Stimulated activated CD4-positive, alpha-beta T cell treated with anti-CD3 and anti-CD28 coated beads, Interleukin-4, amount 100 ng/mL, for 24 hours (primary cell): ENCODE measurements at regions not wholly inside any gene's neighbourhood (a gene's known extent, or its start where the extent isn't known, plus 50 kb on each side); places are given as distances from the start of the nearest gene placed in this dataset.
"Not testable (repeated sequence)": the region's sequence is repeated elsewhere in the genome, so short reads cannot be mapped to it uniquely, and the experiment has no call there.

Experiments
- DNase-seq: peaks from one replicate; pipeline ENCODE4 v3.0.0-alpha.2; 2020

DNA sequence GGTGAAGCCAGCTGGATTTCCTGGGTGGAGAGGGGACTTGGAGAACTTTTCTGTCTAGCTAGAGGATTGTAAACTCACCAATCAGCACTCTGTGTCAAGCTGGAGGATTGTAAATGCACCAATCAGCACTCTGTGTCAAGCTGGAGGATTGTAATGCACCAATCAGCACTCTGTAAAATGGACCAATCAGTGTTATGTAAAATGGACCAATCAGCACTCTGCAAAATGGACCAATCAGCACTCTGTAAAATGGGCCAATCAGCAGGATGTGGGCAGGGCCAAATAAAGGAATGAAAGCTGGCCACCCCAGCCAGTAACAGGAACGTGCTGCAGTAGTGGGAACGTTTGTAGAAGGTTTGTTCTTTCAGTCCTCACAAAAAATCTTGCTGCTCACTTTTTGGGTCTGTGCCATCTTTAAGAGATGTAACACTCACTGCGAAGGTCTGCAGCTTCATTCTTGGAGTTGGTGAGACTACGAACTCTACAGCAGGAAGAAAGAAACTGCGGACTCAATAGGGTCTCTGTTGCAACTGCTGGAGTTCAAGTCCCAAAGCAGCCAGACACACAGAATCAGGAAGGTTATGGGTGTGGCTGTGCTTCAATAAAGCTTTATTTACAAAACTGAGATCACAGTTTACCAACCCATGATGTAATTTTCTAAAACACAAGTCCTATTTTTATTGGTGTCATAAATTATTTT, 145.7 kb upstream of the ERCC6L2 start:
- no peak for DNase-seq

DNA sequence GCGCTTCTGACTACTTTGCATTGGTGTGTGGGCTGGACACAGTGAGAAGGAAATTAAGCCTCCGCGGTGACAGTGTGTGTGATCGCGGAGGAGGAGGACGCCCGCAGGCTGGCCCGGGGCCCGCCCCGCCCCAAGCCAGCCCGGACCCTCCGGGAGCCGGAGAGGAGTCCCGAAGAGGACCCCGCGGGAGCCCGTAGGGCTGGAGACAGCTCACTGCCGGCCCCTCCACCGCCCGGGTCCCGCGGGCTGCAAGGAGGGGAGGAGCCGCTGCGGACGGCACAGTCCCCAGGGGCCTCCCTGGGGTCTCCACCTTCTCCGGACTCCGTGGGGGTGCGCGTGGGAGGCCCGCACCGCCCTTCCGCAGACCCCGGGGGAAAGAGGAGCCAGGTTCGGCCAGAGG, 146.4 kb upstream of the ERCC6L2 start:
- DNase-seq, result no peak

DNA sequence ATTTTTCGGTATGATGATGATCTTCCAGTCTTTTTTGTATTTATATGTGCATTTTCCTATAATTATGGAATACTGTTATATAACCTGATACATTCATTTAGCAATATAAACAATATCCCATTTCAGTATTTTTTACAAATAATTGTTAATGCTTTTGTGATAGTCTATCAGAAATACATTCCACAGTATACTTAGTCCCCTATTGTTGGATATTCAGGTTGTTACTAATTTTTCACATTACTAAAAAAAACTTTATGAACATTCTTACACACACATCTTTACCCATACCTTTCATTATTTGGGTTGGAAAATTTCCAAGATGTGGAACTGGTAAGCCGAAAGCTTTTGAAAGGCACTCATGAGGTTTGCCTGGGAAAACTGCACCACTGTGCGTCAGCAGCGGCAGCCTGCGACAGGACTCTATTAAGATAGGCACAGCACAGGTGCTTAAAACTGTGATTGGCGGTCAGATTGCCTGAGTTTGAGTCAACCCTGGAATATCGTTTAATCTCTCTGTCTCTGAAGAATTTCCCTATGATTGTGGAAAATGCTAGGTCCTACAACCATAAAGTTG, 147.5 kb upstream of the ERCC6L2 start:
- no peak for DNase-seq

DNA sequence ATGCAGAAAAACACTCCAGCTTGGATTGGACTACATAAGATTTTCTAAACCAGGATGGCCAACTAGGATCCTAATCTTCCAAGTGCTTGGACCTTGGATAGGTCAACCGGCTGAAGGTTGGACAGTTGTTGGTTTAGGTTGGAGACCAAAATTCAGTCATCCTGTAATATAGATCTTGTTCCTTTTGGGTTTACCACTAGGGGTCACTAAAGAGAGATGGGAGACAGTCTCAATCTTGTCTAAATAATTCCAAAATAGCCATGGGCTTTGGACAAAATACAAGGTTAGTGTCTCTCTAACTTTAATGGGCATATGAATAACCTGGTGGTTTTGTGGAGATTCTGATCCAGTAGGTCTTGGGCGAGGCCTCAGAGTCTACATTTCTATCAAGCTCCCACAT, 148.7 kb upstream of the ERCC6L2 start:
- DNase-seq, result no peak

DNA sequence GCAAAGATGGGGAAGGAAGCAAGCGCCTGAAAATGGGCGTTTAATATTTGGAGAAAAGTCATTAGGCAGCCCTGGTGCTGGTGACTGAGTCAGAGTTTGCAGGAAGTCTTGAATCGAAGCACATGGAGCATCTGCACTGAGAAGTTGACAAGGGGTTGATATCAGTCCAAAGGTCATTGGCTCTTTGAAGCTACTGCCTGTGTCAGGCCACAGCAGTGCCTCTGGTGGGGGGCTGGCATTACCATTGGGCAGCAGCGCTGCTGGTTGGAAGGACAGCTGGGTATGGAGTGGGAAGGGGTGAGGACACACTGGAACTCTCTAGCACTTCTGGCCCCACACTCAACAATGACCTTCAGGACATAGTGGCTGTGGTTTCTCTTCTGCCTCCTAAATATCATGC, 150.4 kb upstream of the ERCC6L2 start:
- no peak for DNase-seq

DNA sequence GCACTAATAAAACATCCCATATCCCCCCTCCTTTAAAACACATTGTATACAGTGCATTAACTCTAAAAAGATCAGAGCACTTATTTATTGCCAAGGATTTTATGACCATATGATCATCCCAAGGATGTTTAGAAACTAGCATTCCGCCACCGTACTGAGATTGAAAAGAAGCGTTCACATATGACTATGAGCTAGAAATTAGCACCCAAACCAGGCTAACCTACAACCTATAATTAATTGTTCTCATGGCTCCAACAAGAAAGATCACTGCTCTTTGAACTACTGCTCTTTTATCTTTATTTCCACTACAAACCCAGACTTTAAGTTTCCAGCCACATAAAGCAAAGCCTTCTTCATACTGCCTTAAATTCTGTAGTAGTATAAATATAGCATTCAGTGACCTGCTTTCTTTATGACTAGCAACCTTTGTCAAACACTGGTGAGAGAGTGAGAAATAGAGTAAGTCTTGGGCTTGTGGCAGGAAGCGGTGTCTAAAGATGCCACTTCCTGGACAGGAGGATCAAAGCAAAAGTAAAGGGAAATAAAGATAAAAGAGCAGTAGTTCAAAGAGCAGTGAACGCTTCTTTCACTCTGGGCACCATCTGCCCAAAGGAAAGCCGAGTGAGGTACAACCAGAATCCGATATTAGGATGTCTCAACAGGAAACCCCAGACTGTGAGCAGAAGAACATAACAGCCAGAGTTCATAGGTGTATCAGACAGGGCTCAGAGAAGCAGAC, 151.1 kb upstream of the ERCC6L2 start:
- DNase-seq, result peak; percentile 62

DNA sequence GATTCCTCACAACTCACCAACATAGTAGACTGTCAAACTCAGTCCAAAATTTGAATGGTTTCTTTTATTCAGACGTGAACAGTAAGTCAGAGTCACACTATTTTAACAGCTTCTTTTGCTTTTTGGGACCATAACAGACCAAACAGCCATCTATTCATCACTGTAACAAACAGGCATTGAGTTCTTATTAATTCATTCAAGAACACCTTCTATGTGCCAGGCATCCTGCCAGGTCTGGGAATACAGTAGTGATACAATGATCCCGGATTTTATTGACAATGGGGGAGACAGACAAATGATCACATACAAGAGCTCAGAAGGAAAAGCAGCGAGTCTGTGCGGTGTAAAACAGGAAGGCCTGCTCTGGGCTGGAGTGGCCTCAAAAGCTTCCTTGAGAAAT, 153.3 kb upstream of the ERCC6L2 start:
- DNase-seq, result no peak

DNA sequence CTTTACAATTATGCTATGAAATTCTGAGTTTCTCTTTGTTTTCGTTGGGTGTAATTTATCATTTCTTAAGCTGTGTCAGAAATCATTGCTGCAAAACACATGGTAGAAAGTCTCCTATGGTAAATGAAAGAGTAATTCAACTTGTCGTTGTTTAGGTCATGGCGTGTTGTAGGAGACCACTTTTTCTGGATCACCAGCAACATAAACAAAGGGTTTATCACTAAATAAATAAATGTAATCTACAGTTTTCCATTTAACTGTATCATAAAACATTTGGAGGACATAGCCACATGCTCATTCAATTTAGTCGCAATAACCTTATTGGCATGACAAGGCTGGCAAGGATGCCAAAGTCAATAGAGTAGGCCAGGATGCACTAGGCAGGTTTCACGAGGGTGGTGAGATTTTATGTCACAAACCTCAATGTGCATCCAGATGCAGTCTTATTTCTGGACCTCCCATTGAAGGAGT, 154.4 kb upstream of the ERCC6L2 start:
- DNase-seq, result no peak

DNA sequence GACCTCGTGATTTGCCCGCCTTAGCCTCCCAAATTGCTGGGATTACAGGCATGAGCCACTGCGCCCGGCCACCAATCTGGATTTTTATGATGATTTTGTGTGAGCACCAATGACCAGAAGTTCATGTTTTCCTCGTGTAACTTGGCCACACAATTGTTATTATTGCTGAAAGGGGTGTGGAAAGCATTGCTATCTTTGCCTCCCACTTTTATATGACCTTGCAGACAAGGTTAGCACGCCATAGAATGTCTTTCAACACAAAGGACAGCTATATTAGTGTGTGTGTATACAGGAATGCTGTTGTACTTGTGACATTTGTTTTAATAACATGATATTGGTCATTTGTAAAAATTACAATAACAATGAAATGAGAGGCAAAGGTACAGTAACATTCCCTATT, 155.0 kb upstream of the ERCC6L2 start:
- no peak for DNase-seq

DNA sequence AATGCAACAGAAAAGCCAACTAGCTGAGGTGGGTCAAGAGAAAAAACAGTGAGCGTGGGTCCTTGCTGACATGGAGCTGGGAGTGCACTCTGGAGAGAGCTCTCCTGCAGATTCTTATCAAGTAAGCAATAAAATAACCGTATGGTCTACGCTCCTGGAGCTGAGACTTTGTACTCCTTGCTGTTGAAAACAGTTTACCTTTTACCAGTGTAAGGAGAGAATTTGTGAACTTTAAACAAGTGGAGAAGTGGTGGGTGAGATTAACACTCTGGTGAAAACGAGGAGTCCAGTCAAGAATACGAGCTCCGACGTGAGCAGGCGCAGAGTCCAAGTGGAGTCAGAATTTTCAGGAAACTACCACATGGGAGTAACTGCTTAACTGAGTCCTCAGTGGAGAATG, 156.1 kb upstream of the ERCC6L2 start:
- DNase-seq, result no peak

DNA sequence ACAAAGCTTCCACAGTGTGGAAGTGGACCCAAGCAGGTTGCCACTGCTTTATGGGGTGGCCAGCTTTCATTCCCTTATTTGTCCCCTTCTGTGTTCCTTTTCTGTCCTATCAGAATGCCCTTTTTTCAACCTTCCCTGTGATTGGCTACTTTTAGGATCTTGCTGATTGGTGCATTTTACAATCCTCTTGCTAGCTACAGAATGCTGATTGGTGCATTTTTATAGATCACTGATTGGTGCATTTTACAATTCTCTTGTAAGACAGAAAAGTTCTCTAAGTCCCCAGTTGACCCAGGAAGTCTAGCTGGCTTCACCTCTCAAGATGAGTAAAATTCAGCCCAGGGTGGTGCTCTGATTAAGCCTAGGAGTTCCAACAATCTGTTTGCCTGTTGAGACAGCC, 157.2 kb upstream of the ERCC6L2 start:
- no peak for DNase-seq

DNA sequence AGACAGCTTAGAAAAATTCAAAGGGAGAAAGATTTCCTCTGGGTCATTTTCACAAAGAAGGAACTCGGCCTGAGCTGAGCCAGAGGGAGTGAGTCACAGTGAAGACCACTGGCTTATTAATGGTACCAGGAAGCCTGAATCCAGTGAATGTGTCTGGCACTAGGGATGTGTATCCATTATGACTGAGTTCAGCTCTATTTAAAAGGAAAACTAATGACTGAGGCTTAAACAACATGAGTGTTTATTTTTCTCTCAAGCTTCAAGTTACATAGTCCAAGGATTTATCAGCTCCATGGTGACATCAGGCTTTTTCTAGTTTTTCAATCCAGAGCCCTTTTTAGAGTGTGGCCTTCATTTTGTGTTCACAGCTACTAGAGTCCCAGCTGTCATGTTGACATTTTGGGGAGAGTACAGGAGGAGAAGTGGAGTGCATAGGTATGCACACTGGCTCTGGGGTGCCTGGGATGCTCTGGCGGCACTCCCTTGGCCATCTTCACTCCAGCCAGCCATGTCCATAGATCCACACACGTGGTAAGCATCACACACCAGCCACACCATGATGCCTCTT, 159.5 kb upstream of the ERCC6L2 start:
- no peak for DNase-seq

DNA sequence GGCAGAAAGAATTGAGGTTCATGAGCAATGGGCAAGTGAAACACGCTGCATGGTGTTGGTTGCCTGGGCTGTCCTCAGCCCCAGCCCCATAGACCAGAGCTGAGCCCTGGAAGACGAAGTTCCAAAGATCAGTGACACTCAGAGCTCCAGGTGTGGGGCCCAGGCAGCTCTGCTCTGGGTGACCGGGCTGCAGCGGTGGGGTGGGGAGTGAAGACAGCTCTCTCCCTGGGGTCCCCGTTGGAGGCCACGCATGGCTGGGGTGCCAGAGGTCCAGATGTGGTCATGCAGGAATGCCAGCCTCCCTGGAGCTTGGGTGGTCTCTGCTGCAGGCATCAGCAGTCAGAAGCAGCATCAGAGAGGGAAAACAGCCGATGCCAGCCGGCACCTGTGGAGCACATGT, 165.0 kb upstream of the ERCC6L2 start:
- DNase-seq, result no peak

DNA sequence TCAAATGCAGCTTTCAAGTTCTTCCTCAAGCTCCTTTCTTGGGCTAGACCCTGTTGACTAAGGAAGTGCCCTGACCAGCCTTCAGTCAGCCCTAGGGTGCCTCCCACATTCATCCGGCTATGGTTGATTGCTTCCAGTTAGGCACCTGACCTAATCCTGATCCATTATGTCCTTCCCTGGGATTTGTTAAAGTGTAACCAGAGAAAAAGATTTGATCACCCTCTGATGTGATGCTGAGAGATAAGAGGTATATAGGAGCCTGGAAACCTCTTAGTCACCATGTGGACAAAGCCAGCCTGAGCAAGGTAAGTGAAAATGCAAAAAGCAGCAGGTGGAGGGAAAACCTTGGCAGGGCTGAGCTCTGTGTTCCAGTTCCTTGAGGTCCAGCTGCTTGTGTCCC, 178.8 kb upstream of the ERCC6L2 start:
- no peak for DNase-seq

DNA sequence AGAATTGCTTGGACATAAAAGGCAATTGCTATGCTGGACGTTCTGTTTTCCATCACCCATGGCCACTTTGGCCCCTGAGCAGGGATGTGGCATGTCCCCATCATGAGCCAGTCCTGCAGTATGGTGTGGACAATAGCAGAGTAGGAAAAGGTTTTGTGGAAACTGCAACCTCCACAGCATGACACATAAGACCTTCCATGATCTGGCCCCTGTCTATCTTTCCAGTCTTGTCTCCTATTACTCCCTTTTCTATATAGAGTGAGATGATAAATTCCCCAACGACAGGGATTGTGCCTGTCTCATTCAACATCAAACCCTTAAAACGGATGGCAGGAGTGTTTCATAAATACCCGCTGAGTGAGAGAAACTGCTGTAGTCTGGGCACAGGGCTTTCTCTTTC, 174.7 kb upstream of the PTCH1 start:
- DNase-seq, result no peak

DNA sequence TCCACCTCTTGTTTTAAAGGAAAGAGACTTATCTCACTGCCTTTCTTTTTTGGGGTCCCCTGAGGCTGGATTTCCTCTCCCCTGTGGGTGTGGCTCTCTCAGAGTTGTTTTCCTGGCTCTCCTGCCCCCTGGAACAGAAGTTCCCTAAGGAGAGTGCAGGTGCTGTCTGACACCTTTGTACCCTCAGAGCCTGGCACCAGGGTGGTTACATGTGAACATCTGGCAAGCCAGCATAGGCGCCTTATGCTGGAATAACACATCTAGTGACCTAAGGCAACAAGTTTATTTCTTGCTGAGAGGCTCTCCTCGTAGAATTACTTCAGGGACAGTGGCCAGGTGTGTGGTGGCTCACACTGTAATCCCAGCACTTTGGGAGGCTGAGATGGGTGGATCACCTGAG, 172.9 kb upstream of the PTCH1 start:
- no peak for DNase-seq

DNA sequence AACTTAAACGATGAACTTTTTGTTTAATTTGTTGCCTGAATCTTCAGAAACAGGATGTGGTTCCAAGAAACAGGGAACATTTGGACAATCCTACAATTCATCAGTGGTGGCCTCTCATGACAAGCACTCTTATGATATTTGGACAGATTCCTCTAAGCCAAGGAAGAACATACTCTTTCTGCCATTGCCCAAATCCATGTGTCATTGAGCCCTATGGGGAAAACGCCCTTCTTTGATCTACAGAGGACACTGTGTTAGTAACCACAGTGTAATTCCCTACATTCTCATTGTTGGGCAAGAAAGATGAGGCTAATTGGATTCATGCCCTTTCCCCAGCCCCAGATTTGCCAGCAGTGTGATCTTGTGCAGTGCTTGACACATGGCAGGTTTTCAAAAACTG, 167.7 kb upstream of the PTCH1 start:
- no peak for DNase-seq

DNA sequence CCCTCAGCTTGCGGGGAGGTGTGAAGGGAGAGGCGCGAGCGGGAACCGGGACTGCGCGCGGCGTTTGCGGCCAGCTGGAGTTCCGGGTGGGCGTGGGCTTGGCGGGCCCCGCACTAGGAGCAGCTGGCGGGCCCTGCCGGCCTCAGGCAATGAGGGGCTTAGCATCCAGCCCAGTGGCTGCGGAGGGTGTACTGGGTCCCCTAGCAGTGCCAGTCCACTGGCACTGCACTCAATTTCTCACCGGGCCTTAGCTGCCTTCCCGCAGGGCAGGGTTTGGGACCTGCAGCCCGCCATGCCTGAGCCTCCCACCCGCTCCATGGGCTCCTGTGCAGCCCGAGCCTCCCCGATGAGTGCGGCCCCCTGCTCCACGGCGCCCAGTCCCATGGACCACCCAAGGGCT, 163.5 kb upstream of the PTCH1 start:
- DNase-seq, result not testable (repeated sequence)

DNA sequence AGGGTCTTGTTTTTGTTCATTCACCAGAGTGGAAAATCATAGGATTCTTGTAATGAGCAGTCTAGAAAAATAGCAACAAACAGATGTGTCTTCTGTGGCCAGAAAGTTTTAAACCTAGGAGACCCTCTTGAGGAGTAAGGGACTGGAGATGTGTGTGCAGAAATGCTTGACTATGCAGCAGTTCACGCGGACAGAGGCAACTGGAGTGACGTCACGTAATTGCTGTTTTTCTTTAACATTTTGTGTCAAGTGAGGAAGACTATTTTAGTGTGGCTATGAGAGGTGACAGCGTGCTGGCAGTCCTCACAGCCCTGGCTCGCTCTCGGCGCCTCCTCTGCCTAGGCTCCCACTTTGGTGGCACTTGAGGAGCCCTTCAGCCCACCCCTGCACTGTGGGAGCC, 163.1 kb upstream of the PTCH1 start:
- DNase-seq, result no peak

DNA sequence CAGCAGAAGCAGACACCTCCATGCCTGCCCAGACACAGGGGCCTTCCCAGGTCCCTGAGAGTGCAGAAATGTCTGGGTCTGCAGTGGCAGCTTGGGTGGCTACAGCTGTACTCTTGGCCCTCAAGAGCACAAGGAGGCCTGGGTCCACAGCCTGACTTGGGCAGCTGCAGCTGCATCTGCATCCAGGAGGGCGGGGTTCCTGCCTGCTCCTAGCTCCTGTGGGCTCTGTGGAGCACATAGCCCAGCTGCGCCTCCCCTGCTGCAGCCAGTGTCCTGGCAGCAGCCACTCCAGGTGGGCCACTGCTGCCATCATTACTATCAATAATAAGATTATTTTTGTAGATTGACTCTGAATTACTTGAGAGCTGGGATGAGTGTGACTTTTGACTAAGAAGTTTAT, 162.0 kb upstream of the PTCH1 start:
- DNase-seq, result no peak

DNA sequence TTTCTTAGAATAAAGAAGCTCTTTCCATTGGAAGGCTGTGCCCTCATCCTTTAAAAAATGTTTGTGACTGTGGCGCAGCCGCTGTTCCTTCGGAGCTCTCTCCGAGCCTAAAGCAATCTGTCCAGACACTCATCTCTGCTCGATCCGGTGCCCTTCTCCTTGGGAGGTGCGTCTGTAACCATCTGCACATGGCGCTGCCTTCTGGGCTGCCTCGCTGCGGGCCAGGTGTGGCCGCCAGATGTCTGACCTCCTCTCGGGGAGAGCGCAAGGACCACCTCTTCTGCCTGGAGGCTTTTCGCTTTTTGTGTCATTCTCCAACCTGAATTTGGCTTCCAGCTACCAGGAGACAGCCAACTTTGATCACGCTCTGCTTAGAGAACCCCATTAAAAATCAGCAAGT, 153.4 kb upstream of the PTCH1 start:
- DNase-seq, result no peak

DNA sequence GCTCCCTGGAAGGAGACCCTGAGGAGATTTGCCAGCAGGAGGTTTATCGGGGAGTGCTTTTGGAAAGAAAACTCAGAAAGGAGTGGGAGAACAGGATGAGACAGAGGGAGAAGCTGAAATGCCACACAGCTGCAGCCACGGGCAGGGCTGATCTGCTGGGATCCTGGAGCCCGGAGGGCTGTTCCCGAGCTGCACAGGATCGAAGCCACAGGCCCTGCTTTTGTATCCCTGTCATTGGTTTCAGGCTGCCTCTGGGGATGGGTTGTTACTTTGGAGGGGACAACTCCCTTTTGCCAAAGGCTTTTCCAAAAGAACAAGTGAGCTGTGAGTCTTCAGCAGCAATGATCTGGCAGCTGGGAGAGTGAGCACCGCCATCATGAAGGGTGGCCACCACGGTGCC, 152.5 kb upstream of the PTCH1 start:
- no peak for DNase-seq

DNA sequence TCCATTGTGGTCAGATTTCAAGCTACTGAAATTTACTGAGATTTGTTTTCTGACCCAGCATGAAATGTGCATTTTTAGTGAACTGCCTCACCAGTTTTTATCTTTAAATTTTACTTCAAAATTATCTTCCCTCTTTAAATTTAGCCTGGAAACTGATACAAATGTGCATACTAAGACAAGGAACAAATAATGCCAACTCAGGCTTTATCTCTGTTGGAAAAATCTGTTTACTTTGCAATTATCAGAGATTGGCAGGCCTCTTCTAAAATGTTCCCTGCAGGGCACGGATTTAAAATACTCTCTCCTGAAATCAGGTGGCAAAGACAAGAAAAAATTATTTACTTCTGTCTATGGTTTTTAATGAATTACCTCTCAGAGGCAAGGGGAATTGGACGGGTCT, 151.0 kb upstream of the PTCH1 start:
- no peak for DNase-seq

DNA sequence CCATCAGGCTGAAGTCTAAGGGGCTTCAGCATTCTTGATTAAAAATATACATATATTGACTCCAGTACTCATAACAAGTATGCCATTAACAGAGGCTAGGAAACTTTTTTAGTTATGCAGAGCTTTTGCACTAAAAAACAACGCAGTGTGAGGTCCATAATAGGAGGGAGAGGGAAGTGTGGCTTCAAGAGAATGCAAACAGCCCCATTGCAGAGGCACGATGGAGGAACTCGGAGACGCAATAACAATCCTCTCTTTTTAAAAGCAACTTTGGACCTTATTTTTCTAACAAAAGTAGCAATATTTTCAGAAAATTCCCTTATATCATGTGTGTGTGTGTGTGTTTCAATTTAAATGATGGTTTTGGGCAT, 150.0 kb upstream of the PTCH1 start:
- DNase-seq, result no peak
